HG03135 (cell line): ENCODE measurements at regions not wholly inside any gene's neighbourhood (a gene's known extent, or its start where the extent isn't known, plus 50 kb on each side); places are given as distances from the start of the nearest gene placed in this dataset.
"Not testable (repeated sequence)": the region's sequence is repeated elsewhere in the genome, so short reads cannot be mapped to it uniquely, and the experiment has no call there.

Source experiments
- ATAC-seq: cut with Tn5 transposase; IDR thresholded peaks from one replicate; pipeline ENCODE4 v1.9.1; 2021; ENCODE audit warnings: mild to moderate bottlenecking, moderate library complexity; ENCODE audit not compliant: unreplicated experiment

DNA sequence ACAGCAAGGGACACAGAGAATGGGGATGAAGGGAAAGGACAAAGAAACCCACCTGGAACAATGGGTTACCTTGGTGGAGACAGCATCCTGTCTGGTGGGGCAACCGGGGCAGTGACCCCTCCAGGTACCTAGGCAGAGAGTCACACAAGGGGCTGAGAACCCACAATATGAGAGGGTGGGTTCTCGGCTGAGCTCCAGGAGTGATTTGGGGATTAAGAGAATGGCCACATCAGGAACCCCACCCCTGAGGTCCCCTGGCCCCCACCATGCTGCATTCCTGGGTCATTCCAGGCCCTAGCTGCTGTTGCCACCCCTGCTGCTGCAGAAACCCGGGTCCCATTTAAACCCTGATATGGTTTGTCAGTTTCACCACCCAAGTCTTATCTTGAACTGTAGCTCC, 172.3 kb downstream of the RTP5 start:
- no peak for ATAC-seq

- ATAC-seq, result no peak
Measured at GRCh38 chr2:242043538-242044312, 174.2 kb downstream of the RTP5 start.

GRCh38 chr2:242044313-242044590, 174.7 kb downstream of the RTP5 start:
- no peak for ATAC-seq

DNA sequence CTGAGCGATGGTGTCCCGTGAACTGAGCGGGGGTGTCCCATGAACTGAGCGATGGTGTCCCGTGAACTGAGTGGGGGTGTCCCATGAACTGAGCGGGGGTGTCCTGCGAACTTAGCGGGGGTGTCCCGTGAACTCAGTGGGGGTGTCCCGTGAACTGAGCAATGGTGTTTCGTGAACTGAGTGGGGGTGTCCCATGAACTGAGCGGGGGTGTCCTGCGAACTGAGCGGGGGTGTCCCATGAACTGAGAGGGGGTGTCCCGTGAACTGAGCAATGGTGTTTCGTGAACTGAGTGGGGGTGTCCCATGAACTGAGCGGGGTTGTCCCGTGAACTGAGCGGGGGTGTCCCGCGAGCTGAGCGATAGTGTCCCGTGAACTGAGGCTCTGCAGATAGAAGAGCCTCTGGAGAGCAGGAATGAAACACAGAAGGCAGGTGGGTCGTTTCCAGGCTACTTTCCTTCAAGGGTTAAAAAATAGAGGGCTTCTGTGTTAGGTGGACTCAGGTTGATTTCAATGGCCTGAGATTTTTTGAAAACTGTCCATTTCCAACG, 176.1 kb downstream of the RTP5 start:
- not testable (repeated sequence) for ATAC-seq

- no peak for ATAC-seq
Measured at GRCh38 chr2:242046206-242046826, 176.8 kb downstream of the RTP5 start.

DNA sequence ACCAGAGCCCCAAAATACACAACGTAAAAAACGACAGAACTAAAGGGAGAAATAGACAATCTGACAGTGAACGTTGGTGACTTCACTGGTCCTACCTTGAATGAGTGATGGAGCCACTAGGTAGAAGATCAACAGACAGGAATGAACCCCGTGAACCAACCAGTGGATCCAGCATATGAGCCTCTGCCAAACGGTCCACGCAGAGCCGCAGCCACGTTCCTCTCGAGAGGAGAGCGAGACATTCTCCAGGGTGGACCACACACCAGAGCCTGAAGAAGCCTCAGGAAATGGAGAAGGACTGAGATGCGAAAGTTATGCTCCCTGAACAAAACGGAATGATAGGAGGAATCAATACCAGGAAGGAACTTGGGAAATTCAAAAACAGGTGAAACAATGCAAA, 178.4 kb downstream of the RTP5 start:
- ATAC-seq, result no peak

DNA sequence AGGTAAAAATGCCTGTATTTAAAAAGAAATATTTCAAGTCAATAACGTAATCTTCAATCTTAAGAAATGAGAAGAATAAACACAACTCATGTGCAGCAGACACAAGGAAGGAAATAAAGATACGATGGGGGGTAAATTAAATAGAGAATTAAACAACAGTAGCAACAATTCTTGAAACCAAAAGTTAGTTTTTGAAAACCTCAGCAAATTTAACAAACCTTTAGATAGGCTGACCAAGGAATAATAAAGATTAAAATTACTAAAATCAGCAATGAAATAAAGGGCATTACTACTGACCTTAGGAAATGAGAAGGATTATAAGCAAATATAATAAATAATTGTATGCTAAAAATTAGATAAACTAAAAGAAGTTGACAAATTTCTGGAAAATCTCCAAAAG, 178.9 kb downstream of the RTP5 start:
- no peak for ATAC-seq

GRCh38 chr2:242049492-242049891, 180.0 kb downstream of the RTP5 start:
- not testable (repeated sequence) for ATAC-seq

DNA sequence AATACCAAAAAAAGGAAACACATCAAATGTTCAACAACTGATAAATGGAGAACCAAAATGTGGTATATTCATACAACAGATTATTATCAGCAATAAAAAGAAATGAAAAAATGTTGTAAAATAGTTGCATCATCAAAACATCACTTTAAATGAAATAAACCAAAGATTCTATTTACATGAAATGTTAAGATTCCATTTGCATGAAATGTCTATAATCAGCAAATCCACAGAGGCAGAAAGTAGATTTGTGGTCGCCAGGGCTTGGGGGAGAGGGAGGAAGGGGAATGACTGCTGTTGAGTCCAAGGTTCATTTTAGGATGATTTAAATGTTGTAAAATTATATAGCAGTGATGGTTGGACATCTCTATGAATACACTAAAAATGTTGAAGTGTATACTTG, 181.9 kb downstream of the RTP5 start:
- no peak for ATAC-seq

DNA sequence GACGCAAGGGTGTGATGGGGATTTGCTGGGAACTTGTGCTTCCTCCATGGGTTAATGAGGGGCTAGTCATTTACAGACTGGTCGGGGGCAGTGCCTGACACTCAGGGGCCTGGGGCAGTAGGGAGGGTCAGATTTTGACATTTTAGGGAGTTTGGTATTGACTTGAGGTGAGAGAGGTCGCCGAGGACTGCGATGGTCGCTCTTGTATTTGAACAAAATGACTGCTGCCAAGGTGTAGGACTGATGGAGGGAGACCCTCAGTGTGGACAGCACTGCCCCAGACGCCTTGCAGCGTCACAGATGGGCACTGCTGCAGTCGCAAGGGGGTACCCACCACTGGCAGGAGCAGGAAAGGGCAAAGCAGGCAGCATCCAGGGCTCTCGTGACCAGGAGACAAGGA, 182.9 kb downstream of the RTP5 start:
- no peak for ATAC-seq

DNA sequence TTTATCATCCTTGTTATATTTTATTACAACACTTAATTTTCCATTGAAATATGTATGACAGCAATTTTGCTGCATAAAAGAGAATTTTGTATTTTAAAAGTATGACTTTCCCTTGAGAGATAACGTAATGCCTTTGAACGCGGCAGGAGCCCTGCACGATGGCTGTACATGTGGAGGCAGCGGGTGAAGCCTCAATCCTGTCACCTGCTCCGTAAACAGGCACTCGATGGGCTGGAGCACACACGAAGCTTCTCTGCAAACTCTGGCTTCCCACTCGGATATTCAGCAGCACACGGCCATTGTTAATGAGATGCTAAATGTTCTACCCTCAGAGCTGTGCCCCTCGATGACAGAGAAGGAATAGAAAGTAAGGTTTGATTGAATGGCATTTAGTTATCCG, 184.4 kb downstream of the RTP5 start:
- no peak for ATAC-seq

DNA sequence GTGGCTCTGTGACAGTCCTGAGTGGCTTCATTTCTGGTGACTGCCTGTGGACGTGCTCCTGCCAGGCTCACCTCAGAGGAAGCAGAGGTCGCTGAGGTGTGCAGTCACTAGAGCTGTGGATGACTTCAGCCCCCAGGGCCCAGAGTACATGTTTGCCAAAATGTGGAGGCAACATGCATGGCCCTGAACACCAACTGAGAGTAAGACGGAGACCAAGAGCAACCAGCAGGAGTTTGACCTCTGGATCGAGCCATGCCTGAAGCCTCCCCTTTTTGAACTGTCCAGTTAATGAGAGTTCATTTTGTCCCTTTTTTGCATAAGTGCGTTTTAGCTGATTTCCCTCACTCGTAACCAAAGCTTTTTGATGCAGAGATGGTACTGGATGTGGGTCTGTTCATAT, 184.9 kb downstream of the RTP5 start:
- no peak for ATAC-seq

GRCh38 chr2:242054881-242055801, 185.6 kb downstream of the RTP5 start:
- ATAC-seq, result no peak

GRCh38 chr2:242056026-242056425, 186.5 kb downstream of the RTP5 start:
- no peak for ATAC-seq

DNA sequence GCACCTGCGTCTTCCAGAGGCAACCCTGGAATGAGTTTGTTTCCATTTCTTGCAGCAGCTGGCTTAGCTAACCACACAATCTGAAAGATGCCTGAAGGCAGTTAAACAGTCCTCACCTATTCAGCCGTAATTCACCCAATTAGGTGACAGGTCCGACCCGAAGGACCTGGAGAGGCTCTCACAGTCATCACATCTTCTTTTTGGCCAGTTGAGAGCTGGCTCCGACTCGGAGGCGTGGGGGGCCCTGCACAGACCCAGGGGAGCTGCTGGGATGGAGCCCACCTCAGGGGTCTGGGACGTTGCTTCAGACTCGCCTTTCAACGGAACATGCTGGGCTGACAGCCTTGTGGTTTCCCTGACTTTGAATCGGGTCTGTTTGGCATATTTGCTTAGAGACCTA, 187.3 kb downstream of the RTP5 start:
- ATAC-seq, result no peak

- no peak for ATAC-seq
Measured at GRCh38 chr2:242057379-242058040, 188.0 kb downstream of the RTP5 start.

- ATAC-seq, result no peak
Measured at GRCh38 chr2:242058116-242058680, 188.7 kb downstream of the RTP5 start.

DNA sequence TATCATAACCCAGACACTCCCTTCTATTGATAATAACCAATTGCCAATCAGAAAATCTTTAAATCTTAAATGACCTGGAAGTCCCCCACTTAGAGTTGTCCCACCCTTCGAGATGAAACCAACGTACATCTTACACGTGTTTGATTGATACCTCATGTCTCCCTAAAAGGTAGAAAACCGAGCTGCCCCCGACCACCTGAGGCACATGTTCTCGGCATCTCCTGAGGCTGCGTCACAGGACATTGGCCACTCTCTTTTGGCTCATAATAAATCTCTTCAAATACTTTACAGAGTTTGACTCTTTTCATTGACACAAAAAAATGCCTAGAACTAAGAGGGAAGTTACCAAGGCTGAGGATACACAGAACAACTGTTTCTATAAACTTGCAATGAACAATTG, 190.0 kb downstream of the RTP5 start:
- no peak for ATAC-seq

- ATAC-seq, result no peak
Measured at GRCh38 chr2:242060212-242060835, 190.8 kb downstream of the RTP5 start.

DNA sequence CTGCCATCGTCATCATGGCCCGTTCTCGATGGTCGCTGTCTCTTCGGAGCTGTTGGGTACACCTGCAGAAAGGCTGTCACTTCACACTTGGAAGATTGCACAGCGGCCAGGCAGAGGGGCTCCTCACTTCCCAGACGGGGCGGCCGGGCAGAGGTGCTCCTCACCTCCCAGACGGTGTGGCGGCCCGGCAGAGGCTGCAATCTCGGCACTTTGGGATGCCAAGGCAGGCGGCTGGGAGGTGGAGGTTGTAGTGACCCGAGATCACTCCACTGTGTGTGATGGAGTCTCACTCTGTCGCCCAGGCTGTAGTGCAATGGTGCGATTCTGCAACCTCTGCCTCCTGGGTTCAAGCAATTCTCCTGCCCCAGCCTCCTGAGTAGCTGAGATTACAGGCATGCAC, 192.4 kb downstream of the RTP5 start:
- not testable (repeated sequence) for ATAC-seq
